Jurkat, Clone E6-1 (cell line): ENCODE measurements at regions not wholly inside any gene's neighbourhood (a gene's known extent, or its start where the extent isn't known, plus 50 kb on each side); places are given as distances from the start of the nearest gene placed in this dataset.
"Not testable (repeated sequence)": the region's sequence is repeated elsewhere in the genome, so short reads cannot be mapped to it uniquely, and the experiment has no call there.

Experiments used
- DNase-seq: peaks from one replicate; pipeline ENCODE4 v3.0.0-alpha.2; 2011; ENCODE audit warnings: low read depth, low spot score
- H3K4me3 ChIP-seq: 2 replicates; pipeline ENCODE4 v1.5.1; 2011; ENCODE audit warnings: mild to moderate bottlenecking, low read length, control low read depth, moderate library complexity

DNA sequence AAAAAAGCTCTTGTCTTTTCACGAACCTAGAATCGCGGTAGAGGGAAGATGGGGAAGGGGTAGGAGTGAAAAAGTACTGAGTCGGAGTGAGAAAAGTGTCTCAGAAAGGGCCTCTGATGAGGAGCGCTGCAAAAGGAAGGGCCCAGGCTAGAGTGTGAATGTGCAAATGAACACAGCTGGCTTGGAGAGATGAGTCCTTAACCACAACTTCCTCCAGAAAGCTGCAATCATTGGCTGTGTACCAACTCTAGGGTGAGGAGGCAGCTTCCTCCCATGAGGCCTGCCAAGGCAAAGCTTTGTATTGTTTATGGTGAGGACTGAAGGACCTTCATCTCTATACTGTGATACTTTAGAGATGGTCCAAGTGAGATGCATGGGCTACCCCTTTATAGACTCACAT lies 566.9 kb upstream of the ANO5 start:
- no peak overlapping the region for H3K4me3 ChIP-seq
- peak; percentile 80 for DNase-seq

DNA sequence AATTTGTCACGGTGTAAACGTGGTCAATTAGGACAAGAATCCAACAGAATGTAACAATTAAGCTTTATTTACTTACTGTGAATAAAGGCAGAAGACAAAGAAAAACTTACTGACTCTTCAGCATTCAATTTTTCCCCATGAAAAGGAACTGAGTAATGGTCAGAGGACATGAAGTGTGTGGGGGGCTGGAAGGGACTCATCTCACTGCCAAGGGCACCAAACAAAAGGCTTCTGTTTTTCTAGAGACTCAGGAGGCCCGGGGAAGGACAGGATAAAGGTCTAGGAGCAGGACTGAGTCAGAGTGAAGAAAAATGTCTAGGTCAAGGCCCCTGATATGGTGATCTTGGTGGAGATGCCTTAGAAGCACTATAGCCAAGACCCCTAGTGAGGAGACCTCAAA lies 564.2 kb upstream of the ANO5 start:
- DNase-seq = no peak
- H3K4me3 ChIP-seq = no peak overlapping the region

DNA sequence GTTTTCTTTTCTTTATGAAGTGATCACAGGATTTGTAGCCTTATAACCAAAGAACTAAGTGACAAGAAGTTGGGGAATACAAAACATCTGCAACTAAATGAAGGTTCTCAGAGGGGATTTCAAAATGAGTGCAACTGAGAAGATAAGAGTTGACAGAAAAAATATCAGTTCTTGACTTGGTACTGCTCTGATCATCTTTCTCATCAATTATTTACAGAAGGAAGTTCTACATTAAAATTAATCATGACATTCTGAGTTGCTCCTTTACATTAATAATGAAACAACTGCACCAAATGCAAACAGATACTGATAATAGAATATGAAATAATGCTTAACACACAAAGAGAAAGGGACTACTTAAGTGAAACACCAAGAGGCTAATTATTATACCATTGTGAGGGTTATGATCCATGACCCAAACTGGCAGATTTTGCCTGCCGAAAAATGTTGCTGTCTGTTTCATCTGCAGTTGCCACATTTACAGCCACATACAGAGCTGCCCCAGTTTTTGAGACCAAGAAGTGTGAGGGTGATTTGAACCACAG lies 561.9 kb upstream of the ANO5 start:
- no peak overlapping the region for H3K4me3 ChIP-seq
- DNase-seq = no peak

DNA sequence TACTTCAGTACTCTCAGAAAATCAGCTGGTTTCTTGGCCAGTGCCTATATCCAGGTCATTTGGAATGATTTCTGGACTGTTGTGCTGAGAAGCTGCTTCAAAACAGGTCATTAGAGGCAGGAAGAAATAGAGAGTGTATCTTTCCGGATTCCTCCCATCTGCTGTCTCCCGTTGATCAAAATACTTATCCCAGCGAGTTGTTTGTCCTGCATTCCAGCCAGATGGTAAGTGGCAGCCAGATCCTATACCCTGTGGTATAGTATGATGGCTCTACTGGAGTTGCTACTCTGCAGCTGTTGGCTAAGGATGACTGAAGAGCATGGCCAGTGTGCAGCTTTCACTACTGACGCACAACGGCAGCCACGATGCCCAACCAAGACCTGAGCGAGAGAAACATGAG lies 560.9 kb upstream of the ANO5 start:
- DNase-seq = no peak
- H3K4me3 ChIP-seq = no peak overlapping the region

DNA sequence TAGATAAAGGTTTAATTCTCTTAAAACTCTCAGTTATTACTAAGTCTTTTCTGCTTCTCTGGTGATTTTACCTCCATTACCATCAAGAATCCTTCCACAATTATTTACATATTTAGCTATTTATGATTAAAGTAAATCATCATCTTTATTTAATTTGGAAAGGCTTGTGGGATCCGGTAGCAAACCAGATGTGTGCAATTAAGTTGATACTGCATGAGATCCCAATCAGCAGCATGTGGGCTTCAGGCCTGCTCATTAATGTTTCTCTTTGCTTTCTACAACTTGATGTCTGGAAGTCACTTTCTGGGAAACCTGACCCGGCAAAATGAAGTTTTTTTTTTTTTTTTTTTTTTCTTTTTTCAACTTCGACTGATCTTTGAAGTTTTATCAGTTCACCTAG lies 558.4 kb upstream of the ANO5 start:
- DNase-seq = no peak
- H3K4me3 ChIP-seq = no peak overlapping the region

DNA sequence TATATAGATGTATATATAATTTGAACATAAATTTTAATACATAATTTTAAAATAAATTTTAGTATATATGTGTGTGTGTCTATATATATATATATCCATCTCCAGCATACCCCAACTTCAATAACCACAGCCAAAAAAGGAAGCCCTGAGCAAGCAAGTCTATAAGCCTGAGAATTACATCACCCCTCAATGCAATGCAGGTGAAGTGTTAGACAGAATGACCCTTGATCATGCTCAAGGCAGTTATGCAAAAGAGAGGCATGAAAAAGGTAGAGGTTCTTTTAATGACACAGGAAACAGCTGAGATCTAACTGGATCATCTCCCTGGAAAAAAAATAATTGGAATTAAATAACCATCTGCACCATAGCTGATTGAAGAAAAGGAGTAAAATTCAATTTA lies 557.9 kb upstream of the ANO5 start:
- DNase-seq = no peak
- no peak overlapping the region for H3K4me3 ChIP-seq

DNA sequence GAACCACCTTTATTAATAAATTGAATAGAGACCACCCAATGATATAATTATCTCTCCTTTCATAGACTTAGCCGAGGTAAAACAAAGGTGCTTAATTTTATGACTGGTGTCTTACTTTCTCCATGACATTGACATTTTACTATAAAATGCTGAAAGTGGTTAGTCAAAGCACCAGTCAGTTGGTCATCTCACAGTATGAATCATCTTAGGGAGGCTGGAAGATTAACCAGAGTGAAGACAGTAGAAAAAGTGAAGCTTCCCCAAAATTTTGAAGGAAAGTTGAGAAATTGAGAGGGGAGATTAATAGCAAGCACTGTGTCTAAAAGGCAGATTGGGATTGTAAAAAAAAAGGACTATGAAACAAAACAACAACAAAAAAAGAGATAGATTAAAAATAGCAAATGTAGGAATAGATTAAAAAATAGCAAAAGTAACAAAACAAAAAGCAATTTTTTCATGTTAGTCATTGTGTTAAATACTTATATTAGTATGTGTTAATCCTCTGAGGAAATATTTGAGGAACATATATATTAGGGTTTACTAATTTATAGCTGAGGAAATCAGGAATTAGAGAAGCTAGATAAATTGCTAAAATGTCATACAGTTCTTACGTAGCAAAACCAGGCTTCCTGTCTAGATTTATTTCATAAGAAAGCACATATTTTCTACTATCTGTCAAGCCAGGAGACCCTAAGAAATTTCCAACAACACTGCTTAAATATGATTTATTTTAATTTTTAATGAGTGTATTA lies 557.3 kb upstream of the ANO5 start:
- H3K4me3 ChIP-seq = no peak overlapping the region
- DNase-seq = no peak

DNA sequence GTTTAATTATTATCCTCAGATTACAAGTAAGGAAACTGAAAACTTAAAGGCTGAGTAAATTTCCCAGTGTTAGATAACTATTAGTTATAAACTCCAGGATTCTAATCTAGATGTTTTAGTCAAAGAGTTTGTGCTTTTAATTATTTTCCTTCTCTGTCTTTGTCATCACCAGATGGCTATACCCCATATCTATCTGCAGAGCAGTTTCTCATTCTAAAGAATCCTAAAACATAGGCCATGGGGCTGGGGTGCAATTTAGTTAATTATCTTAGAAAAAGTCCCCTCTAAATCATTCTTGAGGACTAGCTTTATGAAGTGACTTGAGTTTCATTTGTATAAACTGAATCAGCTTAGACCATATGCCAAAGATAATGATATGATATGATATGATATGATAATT lies 556.3 kb upstream of the ANO5 start:
- DNase-seq = no peak
- H3K4me3 ChIP-seq = no peak overlapping the region

DNA sequence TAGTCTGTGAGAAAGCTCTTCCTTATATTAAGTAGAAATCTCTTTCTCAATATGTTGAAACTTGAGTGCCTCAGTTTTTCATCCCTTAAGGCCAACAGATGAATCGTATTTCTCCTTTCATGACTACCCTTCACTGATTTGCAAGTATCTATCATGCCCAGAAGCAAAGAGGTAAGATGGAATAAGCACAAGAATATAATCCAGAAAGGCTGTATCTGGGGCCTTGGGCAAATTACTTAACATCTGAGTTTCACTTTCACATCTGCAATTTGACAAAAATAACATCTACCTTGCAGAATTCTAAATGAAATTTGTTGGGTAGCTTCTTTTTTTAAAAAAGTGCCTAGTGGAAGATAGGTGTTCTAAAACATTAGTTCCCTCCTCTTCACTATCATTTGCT lies 552.4 kb upstream of the ANO5 start:
- H3K4me3 ChIP-seq = no peak overlapping the region
- DNase-seq = no peak

DNA sequence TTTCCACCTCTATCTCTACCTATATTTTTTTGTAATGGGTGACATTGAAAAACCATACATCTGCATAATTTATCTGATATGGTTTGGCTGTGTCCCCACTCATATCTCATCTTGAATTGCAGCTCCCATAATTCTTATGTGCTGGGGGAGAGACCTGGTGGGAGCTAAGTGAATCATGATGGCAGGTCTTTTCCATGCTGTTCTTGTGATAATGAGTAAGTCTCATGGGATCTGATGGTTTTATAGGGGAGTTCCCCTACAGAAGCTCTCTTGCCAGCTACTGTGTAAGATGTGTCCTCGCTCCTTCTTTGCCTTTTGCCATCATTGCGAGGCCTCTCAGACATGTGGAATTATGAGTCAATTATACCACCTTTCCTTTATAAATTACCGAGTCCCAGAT lies 551.0 kb upstream of the ANO5 start:
- DNase-seq = no peak
- no peak overlapping the region for H3K4me3 ChIP-seq

DNA sequence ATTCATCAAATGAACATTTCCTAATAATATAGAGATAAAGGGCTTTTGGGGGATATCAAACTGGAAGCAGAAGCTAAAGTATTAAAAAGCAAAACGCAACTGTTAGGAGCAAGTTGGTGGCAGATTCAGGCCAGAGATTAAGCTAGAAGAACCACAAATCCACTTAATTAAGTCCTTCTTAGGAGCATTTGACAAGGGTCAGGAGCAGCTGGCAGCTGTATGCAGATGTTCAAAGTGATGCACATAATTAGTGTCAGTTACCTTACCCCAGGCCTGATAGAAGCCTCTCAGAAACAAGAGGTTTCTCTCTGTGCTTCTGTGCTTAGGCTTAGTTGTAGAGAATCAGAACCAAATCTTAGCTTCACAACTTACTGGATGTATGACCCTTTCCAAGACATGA lies 546.5 kb upstream of the ANO5 start:
- no peak overlapping the region for H3K4me3 ChIP-seq

DNA sequence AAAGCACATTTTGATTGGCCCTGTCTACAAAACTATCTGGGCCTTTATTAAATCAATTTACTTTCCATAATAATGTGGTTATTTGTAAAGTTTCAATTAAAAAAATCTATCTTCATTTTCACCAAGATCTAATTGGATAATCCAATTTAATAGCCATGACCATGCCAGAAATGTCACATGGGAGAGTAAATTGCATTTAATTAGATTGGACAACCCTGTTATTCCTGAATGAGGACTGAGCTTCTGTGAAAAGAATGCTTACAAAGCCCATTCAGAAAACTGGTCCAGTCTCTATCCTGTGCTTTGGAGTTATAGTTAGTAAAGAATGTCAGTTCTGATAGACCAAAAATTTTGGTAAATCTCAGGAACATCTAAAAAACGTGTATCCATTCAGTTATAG lies 541.9 kb upstream of the ANO5 start:
- DNase-seq = no peak
- H3K4me3 ChIP-seq = no peak overlapping the region

More for the DNA sequence above, 546.5 kb upstream of the ANO5 start:
- no peak for DNase-seq

DNA sequence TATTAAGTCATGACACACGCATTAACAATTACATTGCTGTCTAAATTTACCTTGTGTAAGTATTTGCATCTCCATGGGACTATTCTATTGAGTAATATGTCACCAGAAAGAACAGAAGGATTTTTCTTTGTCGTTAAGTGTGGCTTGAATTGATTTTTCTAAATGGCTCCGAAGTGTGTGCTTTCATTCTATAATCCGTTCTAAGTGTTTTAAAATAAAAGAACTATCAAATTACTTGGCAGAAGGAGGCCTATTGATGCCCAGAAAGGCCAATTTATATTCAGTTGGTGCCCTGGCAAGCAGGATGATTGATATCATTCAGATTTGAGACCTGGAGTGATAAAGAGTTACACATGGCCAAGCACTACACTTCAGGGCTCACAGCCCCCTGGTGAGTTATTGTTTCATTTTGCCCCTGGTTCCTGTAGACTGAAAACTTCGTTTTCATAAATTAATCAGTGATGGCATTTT lies 538.9 kb upstream of the ANO5 start:
- no peak for DNase-seq
- no peak overlapping the region for H3K4me3 ChIP-seq

DNA sequence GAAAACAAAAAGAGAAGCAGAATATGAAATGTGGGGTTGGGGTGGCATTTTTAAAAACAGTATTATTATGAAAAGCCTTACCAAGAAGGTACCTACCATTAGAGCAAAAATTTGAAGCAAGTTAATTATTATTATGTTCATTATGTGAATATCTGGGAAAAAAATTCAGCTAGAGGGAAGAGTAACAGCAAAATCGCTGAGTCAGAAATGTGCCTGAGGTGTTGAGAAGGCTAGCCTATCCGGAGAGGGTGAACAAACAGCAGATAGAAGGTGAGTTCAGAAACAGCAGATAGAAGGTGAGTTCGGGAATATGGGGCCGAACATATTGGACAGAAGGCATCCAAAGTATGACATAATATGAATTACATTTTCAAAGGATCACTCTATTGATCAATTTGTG lies 536.8 kb upstream of the ANO5 start:
- no peak overlapping the region for H3K4me3 ChIP-seq
- DNase-seq = no peak

DNA sequence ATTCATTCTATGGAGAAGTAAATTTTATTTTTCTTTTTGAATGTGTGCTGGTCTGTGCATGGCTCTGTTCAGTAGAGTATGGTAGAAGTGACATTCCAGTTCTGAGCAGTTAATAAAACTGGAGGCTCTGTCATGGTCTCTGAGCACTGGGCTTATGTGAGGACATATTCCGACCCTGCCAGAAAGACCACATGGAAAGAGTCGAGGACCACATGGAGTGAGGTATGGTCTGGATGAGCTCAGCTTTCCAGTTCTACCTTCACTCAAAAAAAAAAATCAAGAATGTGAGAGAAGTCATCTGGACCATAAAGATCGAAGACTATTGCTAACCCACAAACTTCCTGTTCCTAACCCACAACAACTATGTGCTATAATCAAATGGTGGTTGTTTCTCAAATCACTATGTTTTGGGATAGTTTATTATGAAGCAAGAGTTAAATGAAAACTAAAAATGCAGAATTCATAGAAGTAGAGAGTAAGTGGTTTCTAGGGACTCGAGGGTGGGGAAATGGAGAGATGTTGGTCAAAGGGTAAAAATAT lies 534.2 kb upstream of the ANO5 start:
- no peak for DNase-seq
- no peak overlapping the region for H3K4me3 ChIP-seq

DNA sequence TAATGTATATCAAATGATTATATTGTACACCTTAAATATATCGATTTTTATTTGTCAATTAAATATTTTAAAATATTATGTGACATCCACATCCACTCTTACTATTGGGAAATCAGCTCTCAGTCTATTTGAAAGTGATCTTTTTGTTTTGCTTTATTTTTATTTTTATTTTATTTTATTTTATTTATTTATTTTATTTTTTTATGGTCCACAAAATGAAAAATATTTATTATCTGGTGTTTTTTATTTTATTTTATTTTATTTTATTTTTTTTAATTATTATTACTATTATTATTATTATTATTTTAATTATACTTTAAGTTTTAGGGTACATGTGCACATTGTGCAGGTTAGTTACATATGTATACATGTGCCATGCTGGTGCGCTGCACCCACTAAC lies 533.5 kb upstream of the ANO5 start:
- not testable (repeated sequence) for DNase-seq, H3K4me3 ChIP-seq

DNA sequence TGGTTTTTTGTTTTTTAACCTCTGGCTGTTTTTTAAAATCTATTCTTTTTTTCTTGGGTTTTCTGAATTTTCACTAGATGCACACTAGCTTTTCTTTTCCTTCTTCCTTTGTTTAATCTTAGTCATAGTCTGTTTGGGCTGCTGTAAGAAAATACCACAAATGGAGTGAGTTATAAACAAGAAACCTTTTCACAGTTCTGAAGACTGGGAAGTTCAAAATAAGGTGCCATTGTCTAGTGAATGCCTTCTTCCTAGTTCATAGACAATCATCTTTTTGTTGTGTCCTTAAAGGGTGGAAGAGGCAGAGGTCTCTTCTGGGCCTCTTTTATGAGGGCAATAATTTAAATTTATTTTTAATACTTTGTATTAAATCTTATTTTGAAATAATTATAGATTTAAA lies 532.9 kb upstream of the ANO5 start:
- DNase-seq = no peak
- H3K4me3 ChIP-seq = no peak overlapping the region

DNA sequence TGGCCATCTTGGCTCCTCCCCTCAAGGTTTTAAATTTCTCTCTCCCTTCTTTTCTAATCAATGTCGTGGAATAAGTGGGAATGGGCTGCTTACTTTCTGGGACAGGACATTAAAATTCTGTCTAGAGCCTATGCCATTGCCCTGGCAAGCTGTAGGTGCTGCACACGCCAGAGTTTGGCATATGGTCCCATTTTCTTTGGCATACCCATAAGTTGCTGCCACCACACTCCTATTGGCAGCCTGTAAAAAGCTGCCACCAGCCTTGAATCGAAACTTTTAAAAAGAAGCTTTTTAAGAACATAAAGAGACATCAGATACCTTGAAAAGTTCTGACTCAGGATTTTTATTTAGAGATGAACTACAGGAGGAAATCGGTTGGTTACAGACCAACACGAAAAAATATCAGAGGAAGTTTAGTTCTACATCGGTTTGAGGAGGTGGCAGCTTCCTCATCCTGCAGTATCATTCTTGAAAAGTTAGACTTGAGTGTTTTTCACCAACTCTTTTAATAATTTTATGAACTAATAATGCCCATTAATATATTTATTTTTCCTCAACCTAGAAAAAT lies 517.8 kb upstream of the ANO5 start:
- no peak for DNase-seq

DNA sequence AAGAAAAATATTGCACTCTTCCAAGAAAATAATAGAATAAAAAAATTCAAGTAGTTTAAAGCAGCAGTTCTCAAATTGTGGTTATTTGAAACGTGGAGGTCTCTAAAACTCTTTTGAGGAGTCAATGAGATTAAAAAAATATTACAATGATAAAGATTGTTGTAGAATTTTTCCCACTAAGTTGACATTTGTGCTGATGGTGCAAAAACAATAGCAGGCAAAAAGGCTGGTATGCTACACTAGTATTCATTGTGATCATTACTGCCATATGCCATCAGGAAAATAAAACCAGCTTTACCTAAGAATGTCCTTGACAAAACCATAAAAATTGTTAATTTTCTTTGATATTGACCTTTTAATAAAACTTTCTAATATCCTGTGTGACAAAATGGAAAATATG lies 505.2 kb upstream of the ANO5 start:
- DNase-seq = no peak
- no peak overlapping the region for H3K4me3 ChIP-seq

More for the DNA sequence above, 517.8 kb upstream of the ANO5 start:
- H3K4me3 ChIP-seq = no peak overlapping the region

DNA sequence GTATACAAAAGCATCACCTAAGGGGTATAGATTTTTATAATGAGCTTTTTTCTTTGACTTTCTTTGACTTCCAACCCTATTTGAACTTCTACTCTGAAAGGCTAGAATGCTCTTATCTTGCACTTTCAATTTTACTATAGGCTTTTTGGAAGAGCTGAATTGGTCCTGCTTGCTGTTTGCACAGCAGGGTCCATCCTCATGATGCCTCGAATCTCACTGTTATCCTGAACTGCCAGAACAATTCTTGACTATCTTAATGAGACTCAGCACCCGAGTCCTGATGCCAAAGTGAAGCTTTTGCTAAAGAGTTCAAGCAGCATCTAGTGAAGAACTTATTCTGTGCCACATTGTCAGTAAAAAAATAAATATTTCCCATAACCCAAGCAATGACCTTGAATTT lies 488.3 kb upstream of the ANO5 start:
- no peak overlapping the region for H3K4me3 ChIP-seq
- DNase-seq = no peak
